ENCODE measurements at regions not wholly inside any gene's neighbourhood (a gene's known extent, or its start where the extent isn't known, plus 50 kb on each side); places are given as distances from the start of the nearest gene placed in this dataset.
"Not testable (repeated sequence)": the region's sequence is repeated elsewhere in the genome, so short reads cannot be mapped to it uniquely, and the experiment has no call there.

- DNase-seq (ENCODE audit: low spot score) = peak; percentile 62
These were observed 52.6 kb upstream of the AGA start for GRCh38 chr4:177494791-177495190.

DNA sequence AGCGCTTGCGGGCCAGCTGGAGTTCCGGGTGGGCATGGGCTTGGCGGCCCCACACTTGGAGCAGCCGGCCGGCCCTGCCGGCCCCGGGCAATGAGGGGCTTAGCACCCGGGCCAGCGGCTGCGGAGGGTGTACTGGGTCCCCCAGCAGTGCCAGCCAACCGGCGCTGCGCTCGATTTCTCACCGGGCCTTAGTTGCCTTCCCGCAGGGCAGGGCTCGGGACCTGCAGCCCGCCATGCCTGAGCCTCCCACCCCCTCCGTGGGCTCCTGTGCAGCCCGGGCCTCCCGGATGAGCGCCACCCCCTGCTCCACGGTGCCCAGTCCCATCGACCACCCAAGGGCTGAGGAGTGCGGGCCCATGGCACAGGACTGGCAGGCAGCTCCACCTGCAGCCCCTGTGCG is 53.4 kb upstream of the AGA start:
- DNase-seq (ENCODE audit: low spot score) = not testable (repeated sequence)

DNA sequence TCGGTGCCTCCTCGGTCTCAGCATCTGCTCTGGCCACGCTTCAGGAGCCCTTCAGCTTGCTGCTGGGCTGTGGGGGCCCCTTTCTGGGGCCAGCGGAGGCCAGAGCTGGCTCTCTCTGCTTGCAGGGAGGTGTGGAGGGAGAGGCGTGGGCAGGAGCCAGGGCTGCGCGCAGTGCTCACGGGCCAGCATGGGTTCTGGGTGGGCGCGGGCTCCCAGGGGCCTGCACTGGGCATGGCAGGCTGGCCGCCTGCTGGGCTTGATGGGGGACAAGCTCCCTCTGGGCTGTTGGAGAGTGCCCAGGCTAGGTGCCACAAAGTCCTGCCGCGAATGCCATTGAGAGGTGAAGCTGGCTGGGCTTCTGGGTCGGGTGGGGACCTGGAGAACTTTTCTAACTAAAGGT is 57.3 kb upstream of the AGA start:
- DNase-seq (ENCODE audit: low spot score) = no peak

GRCh38 chr4:177505171-177505615 is 63.0 kb upstream of the AGA start:
- DNase-seq (ENCODE audit: low spot score) = no peak

DNA sequence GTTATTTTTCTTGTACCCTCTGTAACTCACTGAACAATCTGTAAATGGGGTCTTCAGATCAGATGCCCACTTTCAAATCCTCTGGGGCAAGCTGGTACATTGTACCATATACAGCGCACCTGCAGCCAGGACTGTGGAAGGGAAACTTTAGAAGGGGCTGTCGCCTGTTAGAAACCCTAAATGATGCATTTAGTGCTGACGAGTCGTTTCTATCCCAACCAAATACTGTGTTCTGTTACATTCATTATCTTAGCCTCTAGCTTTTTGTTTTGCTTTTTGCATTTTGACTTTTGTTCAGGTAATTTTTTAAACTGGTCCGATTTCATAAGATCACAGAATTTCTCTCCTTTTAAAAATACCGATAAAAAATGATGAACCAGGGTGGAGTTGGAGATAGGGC is 66.4 kb upstream of the AGA start:
- DNase-seq (ENCODE audit: low spot score) = no peak

DNA sequence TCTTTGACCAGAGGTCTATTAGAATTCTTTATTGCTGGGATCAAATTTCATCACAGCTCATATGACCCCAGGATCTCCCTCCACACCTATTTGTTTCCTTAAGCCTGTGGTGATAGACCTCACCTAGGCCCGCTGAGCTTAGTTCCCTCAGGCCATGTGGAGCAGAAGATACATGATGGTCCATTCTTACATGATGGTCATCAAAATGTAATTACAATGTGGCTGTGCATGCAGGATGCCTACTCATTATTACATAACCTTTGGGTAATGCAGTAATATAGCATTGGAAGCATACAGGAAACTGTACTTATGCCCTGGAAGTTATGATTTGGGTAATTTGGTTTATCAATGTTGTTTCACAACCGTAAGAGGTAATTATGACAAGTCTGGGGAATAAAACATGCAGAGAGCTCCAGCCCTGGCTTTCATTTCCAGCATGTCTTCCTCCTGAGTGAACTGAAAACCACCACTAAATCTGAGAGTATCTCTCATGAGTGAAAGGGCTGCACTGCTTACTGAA is 67.0 kb upstream of the AGA start:
- no peak for DNase-seq (ENCODE audit: low spot score)

DNA sequence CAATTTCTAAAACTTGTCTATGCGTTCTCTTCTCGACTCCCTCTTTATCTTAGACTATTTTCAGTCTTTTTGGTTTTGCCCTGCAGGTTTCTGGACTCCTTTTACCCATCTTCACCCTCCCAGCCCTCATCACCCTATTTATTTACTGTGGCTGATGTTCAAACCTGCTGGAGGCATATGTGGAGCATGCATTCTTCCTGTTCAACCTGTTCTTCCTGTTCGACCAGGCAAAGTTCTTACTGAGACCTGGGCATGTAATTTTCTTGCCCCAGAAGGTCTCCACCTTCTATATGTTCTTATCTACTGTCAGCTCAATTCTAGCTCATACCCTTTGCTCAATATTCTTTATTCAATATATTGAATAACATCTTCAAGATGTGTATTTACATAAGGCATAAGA is 69.4 kb upstream of the AGA start:
- no peak for DNase-seq (ENCODE audit: low spot score)

- DNase-seq (ENCODE audit: low spot score) = no peak
These were observed 70.4 kb upstream of the AGA start for GRCh38 chr4:177512646-177513045.

- DNase-seq (ENCODE audit: low spot score) = no peak
These were observed 75.6 kb upstream of the AGA start for GRCh38 chr4:177517862-177518261.

GRCh38 chr4:177519481-177520260 is 77.4 kb upstream of the AGA start:
- DNase-seq (ENCODE audit: low spot score) = no peak

DNA sequence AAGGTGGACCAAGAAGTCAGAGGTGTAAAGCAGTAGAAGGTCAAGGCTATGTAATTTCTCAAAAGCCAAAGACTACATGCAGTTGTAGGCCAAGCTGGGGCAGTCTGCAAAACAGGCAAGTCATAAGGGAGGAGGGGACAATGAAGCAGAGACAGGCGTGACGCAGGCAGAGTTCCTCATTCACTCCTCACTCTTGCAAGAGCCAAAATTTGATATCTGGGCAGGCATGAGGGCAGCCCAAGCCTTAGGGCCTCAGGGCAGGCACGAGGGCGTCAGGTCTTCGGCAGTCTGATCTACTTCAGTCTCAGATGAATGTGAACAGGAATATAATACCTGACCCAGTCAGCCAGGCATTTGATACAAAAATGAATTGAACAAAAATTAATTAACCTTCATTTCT is 86.4 kb upstream of the AGA start:
- no peak for DNase-seq (ENCODE audit: low spot score)

GRCh38 chr4:177530561-177530960 is 88.3 kb upstream of the AGA start:
- DNase-seq (ENCODE audit: low spot score) = no peak

DNA sequence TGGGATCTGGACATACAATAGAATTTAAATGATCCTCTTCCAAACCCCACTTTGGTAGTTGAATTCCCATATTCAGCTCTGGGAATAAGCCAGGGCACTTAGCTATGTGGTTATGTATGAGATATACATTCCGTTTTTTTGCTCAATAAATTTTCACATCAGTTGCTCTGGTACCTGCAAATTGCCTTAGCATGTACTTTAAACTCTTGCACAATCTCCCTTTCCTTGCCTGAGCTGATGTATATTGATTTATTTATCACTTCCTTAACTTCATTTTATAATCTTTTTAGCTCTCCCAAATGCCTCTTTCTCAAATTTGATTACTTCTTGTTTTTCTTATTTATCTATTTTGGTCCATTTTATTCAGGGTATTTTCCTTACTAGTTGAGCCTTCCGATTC is 90.1 kb upstream of the AGA start:
- no peak for DNase-seq (ENCODE audit: low spot score)

- DNase-seq (ENCODE audit: low spot score) = not testable (repeated sequence)
These were observed 92.6 kb upstream of the AGA start for GRCh38 chr4:177534841-177535240.

GRCh38 chr4:177546745-177547144 is 104.5 kb upstream of the AGA start:
- DNase-seq (ENCODE audit: low spot score) = no peak

DNA sequence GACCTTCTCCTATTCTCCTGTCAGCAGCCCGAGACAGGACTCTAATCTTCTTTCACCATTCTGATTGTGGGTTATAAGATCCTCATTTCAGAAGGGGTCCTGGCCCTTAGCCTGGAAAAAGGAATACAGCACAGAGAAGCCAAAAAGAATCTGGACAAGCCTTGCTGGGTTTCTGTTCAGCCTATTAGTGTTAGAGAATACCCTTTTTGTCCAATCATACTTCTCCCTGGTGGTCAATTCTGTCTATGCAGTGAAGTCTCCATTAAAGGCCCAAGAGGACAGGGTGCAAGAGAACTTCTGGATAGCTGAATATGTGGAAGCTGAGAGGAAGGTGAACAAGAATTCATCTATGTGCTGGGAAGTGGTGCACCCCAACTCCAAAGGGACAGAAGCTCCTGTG is 105.7 kb upstream of the AGA start:
- no peak for DNase-seq (ENCODE audit: low spot score)

GRCh38 chr4:177555007-177555574 is 112.9 kb upstream of the AGA start:
- peak; percentile 63 for DNase-seq (ENCODE audit: low spot score)

- no peak for DNase-seq (ENCODE audit: low spot score)
These were observed 115.2 kb upstream of the AGA start for GRCh38 chr4:177557416-177557815.

GRCh38 chr4:177558995-177559394 is 116.8 kb upstream of the AGA start:
- DNase-seq (ENCODE audit: low spot score) = no peak

- DNase-seq (ENCODE audit: low spot score) = no peak
These were observed 119.9 kb upstream of the AGA start for GRCh38 chr4:177562163-177562562.

DNA sequence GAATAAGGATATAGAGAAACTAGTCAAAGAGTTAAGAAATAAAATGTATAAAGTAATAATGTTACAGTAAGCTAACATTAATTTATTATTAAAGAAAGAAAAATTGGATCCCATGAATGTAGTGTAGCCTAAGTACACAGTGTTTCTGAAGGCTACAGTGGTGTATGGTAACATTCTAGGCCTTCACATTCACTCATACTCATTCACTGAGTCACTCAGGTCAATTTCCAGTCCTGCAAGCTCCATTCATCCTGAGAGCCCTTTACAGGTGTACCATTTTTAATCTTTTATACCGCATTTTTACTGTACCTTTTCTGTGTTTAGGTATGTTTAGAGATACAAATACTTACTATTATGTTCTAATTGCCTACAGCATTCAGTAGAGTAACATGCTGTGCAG is 120.6 kb upstream of the AGA start:
- DNase-seq (ENCODE audit: low spot score) = no peak

GRCh38 chr4:177566691-177567090 is 124.5 kb upstream of the AGA start:
- no peak for DNase-seq (ENCODE audit: low spot score)

GRCh38 chr4:177568931-177569330 is 126.7 kb upstream of the AGA start:
- no peak for DNase-seq (ENCODE audit: low spot score)

GRCh38 chr4:177569434-177569833 is 127.2 kb upstream of the AGA start:
- DNase-seq (ENCODE audit: low spot score) = no peak
